Natural killer cell (primary cell): ENCODE measurements at regions not wholly inside any gene's neighbourhood (a gene's known extent, or its start where the extent isn't known, plus 50 kb on each side); places are given as distances from the start of the nearest gene placed in this dataset.
A peak's percentile ranks its signal among the peaks of the same experiment; 100 is the strongest.

Experiments used
- ATAC-seq, 3 donors: fragments of 150-1000 bp in 2 of 3; fragments of 200-7000 bp in 1 of 3; cut with Tn5 transposase; 1 replicate in 1 of 3; 2 replicates in 2 of 3; pipeline ENCODE4 v1.10.0; 2021; ENCODE audit warnings: mild to moderate bottlenecking in 2 of 3, moderate library complexity in 2 of 3
- DNase-seq, 2 donors: peaks; one replicate each; pipeline versions ENCODE4 v3.0.0 to v3.0.0-alpha.2; 2013 to 2021; ENCODE audit warnings: mixed read lengths in 1 of 2
- H3K27ac ChIP-seq: one replicate; pipeline ENCODE4 v1.5.1; 2013; ENCODE audit warnings: mild to moderate bottlenecking, low read length
- H3K27me3 ChIP-seq: one replicate; pipeline ENCODE4 v1.6.1; 2013; ENCODE audit warnings: low read length; ENCODE audit not compliant: control insufficient read depth, insufficient read depth
- H3K36me3 ChIP-seq: one replicate; pipeline ENCODE4 v1.6.1; 2013; ENCODE audit warnings: low read length; ENCODE audit not compliant: control insufficient read depth, insufficient read depth
- H3K4me1 ChIP-seq: one replicate; pipeline ENCODE4 v1.6.1; 2013; ENCODE audit warnings: low read length; ENCODE audit not compliant: control insufficient read depth, insufficient read depth
- H3K4me3 ChIP-seq: one replicate; pipeline ENCODE4 v1.5.1; 2013; ENCODE audit warnings: low read length
- H3K9me3 ChIP-seq: one replicate; pipeline ENCODE4 v1.6.1; 2013; ENCODE audit warnings: low read length; ENCODE audit not compliant: control insufficient read depth, insufficient read depth
- H3K27ac Mint-ChIP-seq, 2 donors: one replicate each; pipeline ENCODE4 v1.8.0; 2022; ENCODE audit warnings: mild to moderate bottlenecking in 2 of 2, mixed read lengths in 2 of 2, moderate library complexity in 1 of 2
- H3K27me3 Mint-ChIP-seq, 2 donors: one replicate each; pipeline ENCODE4 v1.8.0; 2022; ENCODE audit warnings: low read depth in 2 of 2, mixed read lengths in 2 of 2
- H3K36me3 Mint-ChIP-seq: one replicate; pipeline ENCODE4 v1.8.0; 2022; ENCODE audit warnings: mixed read lengths
- H3K4me1 Mint-ChIP-seq, 2 donors: one replicate each; pipeline ENCODE4 v1.8.0; 2022; ENCODE audit warnings: mixed read lengths in 2 of 2
- H3K4me3 Mint-ChIP-seq: one replicate; pipeline ENCODE4 v1.8.0; 2022; ENCODE audit warnings: mild to moderate bottlenecking, moderate library complexity, mixed read lengths
- H3K9me3 Mint-ChIP-seq, 2 donors: one replicate each; pipeline ENCODE4 v1.8.0; 2022; ENCODE audit warnings: mixed read lengths in 2 of 2
- CTCF ChIP-seq: fragments of 200-600 bp; IDR thresholded peaks from one replicate; pipeline ENCODE4 v1.8.0; 2022; ENCODE audit warnings: antibody characterized with exemption
- WGBS: methylation state at CpG from one replicate; pipeline ENCODE4 v1.1.7; 2013; ENCODE audit warnings: missing lambda C conversion rate; ENCODE audit not compliant: insufficient coverage; 5-methylcytosine and 5-hydroxymethylcytosine counted together
- intact Hi-C: fragments of 100-400 bp; cut with micrococcal nuclease; formaldehyde crosslinking; loops from one replicate; pipeline ENCODE4 v1.14.2; 2022

GRCh38 chr21:20257052-20257740 is 741.0 kb upstream of the NCAM2 start:
- intact Hi-C loops: no loop called here
- no peaks in the 10 kb centered on the region for H3K27me3 ChIP-seq
- DNase-seq (no peak), ATAC-seq (no peak)
- H3K27ac Mint-ChIP-seq: no peak overlapping the region
- TF ChIP-seq CTCF: no peak
- H3K36me3 ChIP-seq: no peaks in the 10 kb centered on the region
- H3K36me3 Mint-ChIP-seq: no peaks in the 10 kb centered on the region
- H3K4me1 ChIP-seq: no peaks in the 10 kb centered on the region
- H3K9me3 ChIP-seq: no peaks in the 10 kb centered on the region
- H3K4me3 ChIP-seq: no peak overlapping the region
- H3K27ac ChIP-seq: no peak overlapping the region
- 13% methylated on average over 2 of the region's 4 CpGs for WGBS
- H3K27me3 Mint-ChIP-seq: no peaks in the 10 kb centered on the region
- no peak overlapping the region for H3K4me3 Mint-ChIP-seq
- peaks cover 12 to 15% of the 10 kb centered on the region in 2 donors for H3K4me1 Mint-ChIP-seq
- H3K9me3 Mint-ChIP-seq: no peaks in the 10 kb centered on the region

DNA sequence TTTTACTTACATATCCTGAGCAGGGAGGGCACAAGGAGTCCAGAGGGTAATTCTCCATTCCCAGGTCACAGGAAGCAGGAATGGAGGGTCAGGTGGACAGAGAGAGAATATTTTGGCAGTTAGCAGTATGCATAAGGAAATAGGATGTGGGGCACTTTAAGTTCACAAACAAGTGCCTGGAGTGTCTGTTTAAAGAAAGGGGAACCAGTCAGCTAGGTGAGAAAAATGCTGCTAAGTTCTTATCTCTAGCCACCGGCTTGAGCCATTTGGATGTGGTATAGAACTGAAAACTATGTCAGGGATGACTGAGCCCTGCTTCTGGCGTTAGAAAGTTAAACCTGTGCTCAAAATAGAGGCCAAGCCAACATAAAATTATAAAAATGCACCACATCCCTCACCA is 739.7 kb upstream of the NCAM2 start:
- H3K4me3 Mint-ChIP-seq: no peak overlapping the region
- H3K27me3 Mint-ChIP-seq: no peaks in the 10 kb centered on the region
- peak overlapping the region in 1 of 2 donors; percentile 22 for H3K27ac Mint-ChIP-seq

DNA sequence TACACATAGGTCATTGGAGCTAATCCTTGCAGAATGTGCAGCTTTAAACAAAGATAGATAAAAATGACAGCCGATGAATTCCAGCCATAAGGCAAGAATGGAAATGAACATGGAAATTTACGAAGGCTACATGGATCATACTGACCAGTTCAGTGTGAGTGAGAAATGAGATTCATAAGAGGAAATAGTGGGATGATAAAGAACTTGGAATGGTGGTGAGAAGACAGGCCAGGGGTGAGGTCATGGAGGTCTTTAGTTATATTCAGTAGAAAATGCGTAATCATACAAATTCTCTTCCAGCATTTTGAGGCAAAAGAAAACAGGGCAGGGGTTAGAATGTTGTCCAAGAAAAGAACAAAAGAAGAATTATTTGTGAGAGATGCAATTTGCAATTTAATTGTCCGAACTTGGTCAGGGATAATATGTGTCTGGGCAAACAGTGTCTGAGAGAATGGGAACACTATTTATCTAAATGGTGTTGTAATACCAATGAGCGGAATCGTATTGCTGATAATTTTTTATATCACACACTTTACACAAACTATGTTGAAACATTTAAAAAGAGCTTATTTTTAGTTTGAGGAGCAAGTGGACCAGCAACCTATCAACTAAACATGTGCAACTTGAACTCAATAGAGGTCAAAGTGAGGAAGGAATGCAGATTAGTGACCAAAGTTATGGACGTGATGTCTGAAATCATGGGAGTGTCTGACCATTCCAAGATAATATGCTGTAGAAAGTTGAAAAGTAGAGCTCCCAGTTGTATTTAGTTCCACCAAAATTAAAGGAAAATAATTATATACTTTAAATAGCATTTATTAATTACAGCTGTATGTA is 739.0 kb upstream of the NCAM2 start:
- no peak overlapping the region for H3K27ac Mint-ChIP-seq
- no peaks in the 10 kb centered on the region for H3K4me1 ChIP-seq
- no peaks in the 10 kb centered on the region for H3K27me3 ChIP-seq
- H3K36me3 Mint-ChIP-seq: no peaks in the 10 kb centered on the region
- TF ChIP-seq CTCF: no peak
- WGBS: 93% methylated on average over 5 of the region's 7 CpGs
- H3K4me3 Mint-ChIP-seq: no peak overlapping the region
- no peaks in the 10 kb centered on the region for H3K36me3 ChIP-seq
- no peaks in the 10 kb centered on the region for H3K9me3 ChIP-seq
- intact Hi-C loops: no loop called here
- no peaks in the 10 kb centered on the region for H3K27me3 Mint-ChIP-seq
- no peaks in the 10 kb centered on the region for H3K9me3 Mint-ChIP-seq
- H3K4me1 Mint-ChIP-seq: peaks cover 12 to 15% of the 10 kb centered on the region in 2 donors
- H3K27ac ChIP-seq: no peak overlapping the region
- no peak for DNase-seq
- ATAC-seq: no peak
- no peak overlapping the region for H3K4me3 ChIP-seq

More for the DNA sequence above, 739.7 kb upstream of the NCAM2 start:
- DNase-seq (no peak), ATAC-seq (no peak)
- no peak overlapping the region for H3K27ac ChIP-seq
- TF ChIP-seq CTCF: no peak
- H3K4me3 ChIP-seq: no peak overlapping the region
- no peaks in the 10 kb centered on the region for H3K36me3 ChIP-seq
- H3K4me1 ChIP-seq: no peaks in the 10 kb centered on the region
- WGBS: 0% methylated on average over 2 of the region's 2 CpGs
- H3K9me3 ChIP-seq: no peaks in the 10 kb centered on the region
- H3K27me3 ChIP-seq: no peaks in the 10 kb centered on the region
- no peaks in the 10 kb centered on the region for H3K9me3 Mint-ChIP-seq
- H3K4me1 Mint-ChIP-seq: peaks cover 12 to 15% of the 10 kb centered on the region in 2 donors
- intact Hi-C loops: no loop called here
- H3K36me3 Mint-ChIP-seq: no peaks in the 10 kb centered on the region
